Breast epithelium (tissue), 4 donors: ENCODE measurements at regions not wholly inside any gene's neighbourhood (a gene's known extent, or its start where the extent isn't known, plus 50 kb on each side); places are given as distances from the start of the nearest gene placed in this dataset.
"Not testable (repeated sequence)": the region's sequence is repeated elsewhere in the genome, so short reads cannot be mapped to it uniquely, and the experiment has no call there.

Experiments
- DNase-seq, 2 donors: peaks; one replicate each; pipeline ENCODE4 v3.0.0-alpha.2; 2019; ENCODE audit warnings: low spot score in 2 of 2
- H3K27ac ChIP-seq, 2 donors: fragments of 200-600 bp; sonication (generic) in 1 of 2; one replicate each; pipeline ENCODE4 v1.5.1; 2016 to 2019; ENCODE audit warnings: mild to moderate bottlenecking in 1 of 2
- H3K27me3 ChIP-seq, 2 donors: fragments of 200-600 bp; sonication (generic) in 1 of 2; one replicate each; pipeline versions ENCODE4 v1.5.1 to v1.6.0; 2017 to 2019; ENCODE audit warnings: control low read depth in 1 of 2, mild to moderate bottlenecking in 1 of 2
- H3K36me3 ChIP-seq: fragments of 200-600 bp; one replicate; pipeline ENCODE4 v1.5.1; 2019
- H3K4me1 ChIP-seq, 2 donors: fragments of 200-600 bp; sonication (generic); one replicate each; pipeline ENCODE4 v1.5.1; 2016 to 2019; ENCODE audit warnings: control low read depth in 1 of 2
- H3K4me3 ChIP-seq, 3 donors: fragments of 200-600 bp; sonication (generic); 1 replicate in 2 of 3; 2 replicates in 1 of 3; pipeline ENCODE4 v1.5.1; 2016 to 2019; ENCODE audit warnings: mild to moderate bottlenecking in 3 of 3, moderate library complexity in 2 of 3
- H3K9me3 ChIP-seq, 2 donors: fragments of 200-600 bp; sonication (generic) in 1 of 2; one replicate each; pipeline ENCODE4 v1.5.1; 2016 to 2019; ENCODE audit warnings: control low read depth in 1 of 2
- POLR2A ChIP-seq: fragments of 450-650 bp; IDR thresholded peaks from one replicate; pipeline ENCODE4 v1.6.1; 2016; ENCODE audit warnings: antibody characterized with exemption, mild to moderate bottlenecking, moderate library complexity
- POLR2AphosphoS5 ChIP-seq, 3 donors: sonication (generic); formaldehyde crosslinking; IDR thresholded peaks; one replicate each; pipeline ENCODE4 v1.6.1; 2017; ENCODE audit warnings: antibody characterized with exemption in 3 of 3
- intact Hi-C: fragments of 100-400 bp; cut with DNase I; formaldehyde crosslinking; loops from one replicate; pipeline ENCODE4 v1.15.1; 2023; ENCODE audit warnings: low total_unique reads
- TF ChIP-seq, protein P1 (sequence below), 3 donors: fragments of 450-650 bp; IDR thresholded peaks; one replicate each; pipeline ENCODE4 v1.5.1; 2016 to 2017; ENCODE audit warnings: antibody characterized with exemption in 3 of 3, mild to moderate bottlenecking in 3 of 3, moderate library complexity in 3 of 3

DNA sequence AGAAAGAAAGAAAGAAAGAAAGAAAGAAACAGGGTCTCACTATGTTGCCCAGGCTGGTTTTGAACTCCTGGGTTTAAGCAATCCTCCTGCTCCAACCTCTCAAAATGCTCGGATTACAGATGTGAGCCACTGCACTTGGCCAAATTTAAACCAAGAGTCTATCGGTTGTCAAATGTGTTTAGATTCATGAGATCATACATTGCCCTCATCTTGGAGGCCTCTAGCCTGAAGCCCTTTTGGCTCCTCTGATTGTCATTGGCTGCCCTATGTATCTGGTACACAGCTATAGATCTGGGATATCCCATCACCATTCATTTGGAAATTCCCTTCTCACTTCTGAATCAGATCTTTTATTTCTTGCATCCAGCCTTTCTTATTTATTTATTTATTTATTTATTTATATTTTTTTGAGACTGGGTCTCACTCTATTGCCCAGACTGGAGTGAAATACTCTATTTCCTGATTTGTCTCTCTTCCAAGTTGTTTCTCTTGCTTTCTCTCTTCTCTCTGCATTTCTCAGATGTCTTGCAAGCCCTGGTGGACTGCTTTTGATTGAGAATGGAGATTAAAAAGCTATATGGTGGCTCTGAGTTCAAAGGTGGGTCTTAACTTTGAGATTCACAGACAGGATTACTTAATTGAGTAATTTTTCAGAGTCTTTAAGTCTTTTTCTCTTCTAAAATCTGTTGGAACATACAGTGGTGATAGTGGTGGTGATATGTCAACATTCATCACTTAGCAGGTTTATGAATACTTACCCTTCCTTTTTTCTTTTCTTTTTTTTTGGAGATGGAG, 121.9 kb downstream of the GJA1 start:
- no peaks in the 10 kb centered on the region for H3K4me1 ChIP-seq
- H3K27ac ChIP-seq = no peak overlapping the region
- intact Hi-C loops = no loop called here
- H3K36me3 ChIP-seq = no peaks in the 10 kb centered on the region
- peaks cover 0 to 2% of the 10 kb centered on the region in 2 donors for H3K9me3 ChIP-seq
- H3K27me3 ChIP-seq = no peaks in the 10 kb centered on the region
- DNase-seq = no peak
- no peak for TF ChIP-seq POLR2AphosphoS5 (IDR thresholded peaks at IDR 0.05)
- no peak overlapping the region for H3K4me3 ChIP-seq

DNA sequence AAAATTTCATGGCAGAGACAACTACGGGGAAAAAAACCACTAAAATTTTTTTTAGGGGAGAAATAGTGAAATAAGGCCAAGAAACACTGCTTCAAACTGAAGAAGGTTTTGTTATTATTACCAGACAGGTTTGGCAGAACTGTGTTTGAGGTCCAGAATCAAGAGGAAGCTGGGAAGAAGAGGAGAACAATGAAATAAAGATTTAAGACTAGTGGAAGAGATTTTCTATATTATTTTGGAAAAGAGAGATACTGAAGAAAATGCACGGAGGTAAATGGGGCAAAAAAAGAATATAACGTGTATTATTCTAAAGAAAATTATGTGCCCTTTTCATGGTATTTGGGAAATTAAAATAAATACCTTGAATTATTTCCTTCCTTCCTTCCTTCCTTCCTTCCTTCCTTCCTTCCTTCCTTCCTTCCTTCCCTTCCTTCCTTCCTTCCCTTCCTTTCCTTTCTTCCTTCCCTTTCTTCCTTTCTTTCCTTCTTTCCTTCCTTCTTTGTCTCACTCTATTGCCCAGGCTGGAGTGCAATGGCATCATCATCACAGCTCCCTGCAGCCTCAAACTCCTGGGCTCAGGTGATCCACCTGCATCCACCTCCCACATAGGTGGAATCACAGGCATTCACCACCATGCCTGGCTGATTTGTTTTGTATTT, 124.3 kb downstream of the GJA1 start:
- Histone ChIP-seq H3K4me1 (no peaks in the 10 kb centered on the region), H3K27me3 (no peaks in the 10 kb centered on the region), H3K27ac (no peak overlapping the region), H3K4me3 (no peak overlapping the region), H3K36me3 (no peaks in the 10 kb centered on the region), H3K9me3 (peaks cover 10 to 11% of the 10 kb centered on the region in 2 donors)
- intact Hi-C loops = no loop called here
- TF ChIP-seq, protein P1, sequence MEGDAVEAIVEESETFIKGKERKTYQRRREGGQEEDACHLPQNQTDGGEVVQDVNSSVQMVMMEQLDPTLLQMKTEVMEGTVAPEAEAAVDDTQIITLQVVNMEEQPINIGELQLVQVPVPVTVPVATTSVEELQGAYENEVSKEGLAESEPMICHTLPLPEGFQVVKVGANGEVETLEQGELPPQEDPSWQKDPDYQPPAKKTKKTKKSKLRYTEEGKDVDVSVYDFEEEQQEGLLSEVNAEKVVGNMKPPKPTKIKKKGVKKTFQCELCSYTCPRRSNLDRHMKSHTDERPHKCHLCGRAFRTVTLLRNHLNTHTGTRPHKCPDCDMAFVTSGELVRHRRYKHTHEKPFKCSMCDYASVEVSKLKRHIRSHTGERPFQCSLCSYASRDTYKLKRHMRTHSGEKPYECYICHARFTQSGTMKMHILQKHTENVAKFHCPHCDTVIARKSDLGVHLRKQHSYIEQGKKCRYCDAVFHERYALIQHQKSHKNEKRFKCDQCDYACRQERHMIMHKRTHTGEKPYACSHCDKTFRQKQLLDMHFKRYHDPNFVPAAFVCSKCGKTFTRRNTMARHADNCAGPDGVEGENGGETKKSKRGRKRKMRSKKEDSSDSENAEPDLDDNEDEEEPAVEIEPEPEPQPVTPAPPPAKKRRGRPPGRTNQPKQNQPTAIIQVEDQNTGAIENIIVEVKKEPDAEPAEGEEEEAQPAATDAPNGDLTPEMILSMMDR (IDR thresholded peaks at IDR 0.05) = no peak
- TF ChIP-seq POLR2AphosphoS5 (IDR thresholded peaks at IDR 0.05) = no peak
- no peak for TF ChIP-seq POLR2A
- DNase-seq = no peak

DNA sequence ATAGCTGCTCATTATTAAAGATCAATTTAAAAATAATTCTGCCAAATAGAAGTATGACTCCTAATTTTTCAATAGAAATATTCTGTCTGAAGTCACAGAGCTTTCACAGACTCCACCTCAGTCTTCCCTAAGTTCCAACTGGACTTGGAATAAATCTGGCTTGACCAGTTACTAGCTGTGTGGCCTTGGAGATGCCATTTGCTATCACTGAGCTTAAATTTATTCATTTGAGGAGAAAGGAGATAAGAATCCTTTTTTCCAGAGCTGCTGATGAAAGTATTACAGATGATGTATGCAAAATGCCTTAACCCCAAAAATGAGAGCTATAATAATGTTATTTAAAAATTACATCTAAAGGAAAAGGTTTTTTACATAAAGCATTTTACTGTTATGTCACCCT, 125.0 kb downstream of the GJA1 start:
- intact Hi-C loops = no loop called here
- Histone ChIP-seq H3K27ac (no peak overlapping the region), H3K9me3 (peaks cover 17 to 19% of the 10 kb centered on the region in 2 donors), H3K36me3 (no peaks in the 10 kb centered on the region), H3K27me3 (no peaks in the 10 kb centered on the region), H3K4me3 (no peak overlapping the region), H3K4me1 (no peaks in the 10 kb centered on the region)
- TF ChIP-seq, protein P1 (IDR thresholded peaks at IDR 0.05) = no peak
- TF ChIP-seq POLR2AphosphoS5 (IDR thresholded peaks at IDR 0.05) (no peak), POLR2A (no peak)
- no peak for DNase-seq

DNA sequence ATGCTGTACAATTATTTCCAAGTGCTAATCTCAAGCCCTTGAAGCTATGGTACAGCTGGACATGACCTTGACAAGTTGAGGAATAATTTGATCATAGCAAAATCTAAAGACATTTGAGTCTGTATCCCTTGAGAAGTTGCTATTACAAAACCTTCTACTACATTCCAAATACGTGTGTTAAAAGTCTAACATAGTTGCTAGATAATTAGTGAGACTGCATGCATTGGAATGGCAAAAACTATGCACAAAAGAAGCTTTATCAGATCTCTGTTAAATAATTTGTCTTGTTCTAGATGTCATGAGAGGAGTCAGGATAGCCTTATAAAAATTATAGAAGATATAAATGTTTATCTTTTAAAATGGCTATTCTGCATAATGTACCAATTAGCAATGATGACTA, 127.8 kb downstream of the GJA1 start:
- no peaks in the 10 kb centered on the region for H3K36me3 ChIP-seq
- TF ChIP-seq POLR2AphosphoS5 (IDR thresholded peaks at IDR 0.05) (no peak), POLR2A (no peak)
- TF ChIP-seq, protein P1 (IDR thresholded peaks at IDR 0.05) = no peak
- H3K4me3 ChIP-seq = no peak overlapping the region
- no peaks in the 10 kb centered on the region for H3K4me1 ChIP-seq
- H3K27ac ChIP-seq = no peak overlapping the region
- DNase-seq = no peak
- no peaks in the 10 kb centered on the region for H3K27me3 ChIP-seq
- peaks cover 20 to 22% of the 10 kb centered on the region in 2 donors for H3K9me3 ChIP-seq
- intact Hi-C loops = no loop called here

DNA sequence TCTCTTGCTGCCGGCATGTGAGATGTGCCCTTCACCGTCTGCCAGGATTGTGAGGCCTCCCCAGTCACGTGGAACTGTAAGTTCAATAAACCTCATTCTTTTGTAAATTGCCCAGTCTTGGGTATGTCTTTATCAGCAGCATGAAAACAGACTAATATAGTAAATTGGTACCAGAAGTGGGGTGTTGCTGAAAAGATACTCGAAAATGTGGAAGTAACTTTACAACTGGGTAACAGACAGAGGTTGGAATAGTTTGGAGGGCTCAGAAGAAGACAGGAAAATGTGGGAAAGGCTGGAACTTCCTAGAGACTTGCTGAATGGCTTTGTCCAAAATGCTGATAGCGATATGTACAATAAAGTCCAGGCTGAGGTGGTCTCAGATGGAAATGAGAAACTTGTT, 129.1 kb downstream of the GJA1 start:
- H3K27ac ChIP-seq, H3K36me3 ChIP-seq, intact Hi-C loops, H3K27me3 ChIP-seq, H3K4me3 ChIP-seq, H3K4me1 ChIP-seq, DNase-seq: not testable (repeated sequence)
- peaks cover 20 to 22% of the 10 kb centered on the region in 2 donors for H3K9me3 ChIP-seq

DNA sequence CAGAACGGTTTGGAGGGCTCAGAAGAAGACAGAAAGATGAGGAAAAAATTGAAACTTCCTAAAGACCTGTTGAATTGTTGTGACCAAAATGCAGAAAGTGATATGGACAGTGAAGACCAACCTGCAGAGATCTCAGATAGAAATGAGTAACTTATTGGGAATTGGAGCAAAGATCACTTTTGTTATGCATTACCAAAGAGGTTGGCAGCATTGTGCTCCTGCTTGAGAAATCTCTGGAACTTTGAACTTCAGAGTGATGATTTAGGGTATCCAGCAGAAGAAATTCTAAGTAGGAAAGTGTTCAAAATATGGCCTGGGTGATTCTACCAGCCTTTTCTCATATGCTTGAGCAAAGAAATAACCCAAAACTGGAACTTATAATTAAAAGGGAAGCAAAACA, 136.0 kb downstream of the GJA1 start:
- no peaks in the 10 kb centered on the region for H3K36me3 ChIP-seq
- no peak overlapping the region for H3K4me3 ChIP-seq
- no peaks in the 10 kb centered on the region for H3K27me3 ChIP-seq
- intact Hi-C loops = no loop called here
- no peaks in the 10 kb centered on the region for H3K9me3 ChIP-seq
- TF ChIP-seq POLR2A = no peak
- no peak for TF ChIP-seq POLR2AphosphoS5 (IDR thresholded peaks at IDR 0.05)
- TF ChIP-seq, protein P1 (IDR thresholded peaks at IDR 0.05) = no peak
- DNase-seq = no peak
- H3K4me1 ChIP-seq = no peaks in the 10 kb centered on the region
- H3K27ac ChIP-seq = no peak overlapping the region
